ENCODE measurements at regions not wholly inside any gene's neighbourhood (a gene's known extent, or its start where the extent isn't known, plus 50 kb on each side); places are given as distances from the start of the nearest gene placed in this dataset.

- intact Hi-C loops (cut with micrococcal nuclease) (no loop called here), in situ Hi-C loops (cut with MboI) (no loop called here)
- no peaks in the 10 kb centered on the region for H3K9me1 ChIP-seq (ENCODE audit: control insufficient read depth, insufficient read depth, low read length)
- H3K79me2 ChIP-seq (ENCODE audit: control insufficient read depth, insufficient read depth, low read length) = no peaks in the 10 kb centered on the region
- H3K4me3 ChIP-seq = no peak overlapping the region
- no peak overlapping the region for H3K4me2 ChIP-seq (ENCODE audit: insufficient read depth, low read length)
- no peak for DNase-seq (ENCODE audit: extremely low read depth in 1 of 4, low spot score in 3 of 4)
- H3K27me3 ChIP-seq (ENCODE audit: control insufficient read depth in 2 of 2, insufficient read depth in 2 of 2, low read length in 2 of 2) = no peaks in the 10 kb centered on the region
- H3K36me3 ChIP-seq (ENCODE audit: control insufficient read depth, insufficient read depth, low read length) = no peaks in the 10 kb centered on the region
- 0% methylated on average over 5 of the region's 8 CpGs for WGBS (ENCODE audit: insufficient coverage, low coverage, missing lambda C conversion rate)
- ATAC-seq = no peak
- H3K27ac ChIP-seq (ENCODE audit: extremely low read depth, low read depth, low read length) = no peak overlapping the region
- H3K9ac ChIP-seq (ENCODE audit: insufficient read depth in 1 of 2, low read depth in 2 of 2, low read length in 2 of 2) = no peak overlapping the region
- no peak for TF ChIP-seq BCL6 (CRISPR knock-in tag; IDR thresholded peaks at IDR 0.05)
- no peak for TF ChIP-seq CREB1 (IDR thresholded peaks at IDR 0.05)
- no peak for TF ChIP-seq CREB1 (CRISPR knock-in tag; IDR thresholded peaks at IDR 0.05)
- TF ChIP-seq SRSF7 (optimal IDR thresholded peaks at IDR 0.05; ENCODE audit: low read depth, low read length) = no peak
- TF ChIP-seq TCF7L2 (IDR thresholded peaks at IDR 0.05; ENCODE audit: low read depth, low read length) = no peak
- no peak for TF ChIP-seq ARID2 (IDR thresholded peaks at IDR 0.05)
- no peak for TF ChIP-seq MTA3 (IDR thresholded peaks at IDR 0.05; ENCODE audit: borderline replicate concordance)
- no peak for TF ChIP-seq DMBX1 (CRISPR knock-in tag; IDR thresholded peaks at IDR 0.05; ENCODE audit: borderline replicate concordance)
- no peak for TF ChIP-seq ZNF316 (IDR thresholded peaks at IDR 0.05)
- TF ChIP-seq ZNF282 (CRISPR knock-in tag; IDR thresholded peaks at IDR 0.05) = no peak
- no peak for TF ChIP-seq PHB (CRISPR knock-in tag; IDR thresholded peaks at IDR 0.05)
- no peak for TF ChIP-seq GABPA (tag; conservative IDR thresholded peaks at IDR 0.05; ENCODE audit: low read depth)
- no peak for TF ChIP-seq SMARCB1 (IDR thresholded peaks at IDR 0.05; ENCODE audit: insufficient read length, low read depth)
- TF ChIP-seq ATF7 (IDR thresholded peaks at IDR 0.05) = no peak
- TF ChIP-seq SMARCC2 (IDR thresholded peaks at IDR 0.05; ENCODE audit: low read depth) = no peak
- TF ChIP-seq HMG20B (CRISPR knock-in tag; IDR thresholded peaks at IDR 0.05) = no peak
- no peak for TF ChIP-seq HNRNPLL (IDR thresholded peaks at IDR 0.05; ENCODE audit: low read depth, low read length, poor library complexity, severe bottlenecking)
- TF ChIP-seq SRSF3 (IDR thresholded peaks at IDR 0.05; ENCODE audit: insufficient read depth, low read length) = no peak
- no peak for TF ChIP-seq ZNF644 (tag; IDR thresholded peaks at IDR 0.05; ENCODE audit: low read depth)
- no peak for TF ChIP-seq TCF3 (CRISPR knock-in tag; IDR thresholded peaks at IDR 0.05)
- no peak for TF ChIP-seq OTX1 (CRISPR knock-in tag; IDR thresholded peaks at IDR 0.05)
- no peaks in the 10 kb centered on the region for H4K20me1 ChIP-seq (replicated peaks; ENCODE audit: control insufficient read depth, insufficient read depth, low read length)
- H2AFZ ChIP-seq (ENCODE audit: low read depth, low read length) = no peak overlapping the region
- no peak for FAIRE-seq
- POLR2A ChIA-PET = no interaction called here
- H3K9me3 ChIP-seq (replicated peaks; ENCODE audit: control insufficient read depth, insufficient read depth, low read depth, low read length) = no peaks in the 10 kb centered on the region
- no peaks in the 10 kb centered on the region for H3K4me1 ChIP-seq (replicated peaks in 1 of 2; ENCODE audit: control insufficient read depth in 2 of 2, insufficient read depth in 2 of 2, low read length in 2 of 2)
- BruUV-seq (replicated peaks) = no TSS peak
- CTCF ChIA-PET (ENCODE audit: low intra/inter-chr PET ratio) = no interaction called here
Measured at GRCh38 chr3:80063535-80063934, 295.7 kb upstream of the ROBO1 start.

Measured in K562 (cell line).